ENCODE measurements at regions not wholly inside any gene's neighbourhood (a gene's known extent, or its start where the extent isn't known, plus 50 kb on each side); places are given as distances from the start of the nearest gene placed in this dataset.
"Not testable (repeated sequence)": the region's sequence is repeated elsewhere in the genome, so short reads cannot be mapped to it uniquely, and the experiment has no call there.

- H3K27ac ChIP-seq (ENCODE audit: low read depth, low read length); H3K4me1 ChIP-seq (ENCODE audit: control insufficient read depth, insufficient read depth, low read length); DNase-seq (ENCODE audit: low read depth in 4 of 6, low spot score in 6 of 6); H3K27me3 ChIP-seq (ENCODE audit: control insufficient read depth, insufficient read depth, low read length); H3K9me3 ChIP-seq (ENCODE audit: control insufficient read depth, insufficient read depth, low read length); H3K36me3 ChIP-seq (ENCODE audit: control insufficient read depth, insufficient read depth, low read length); H3K4me3 ChIP-seq (ENCODE audit: low read depth, low read length): not testable (repeated sequence)
- no CpG with 5 or more reads among the region's 2 CpGs for WGBS (ENCODE audit: insufficient coverage)
Measured at GRCh38 chr4:131883181-131883580, 1265.9 kb upstream of the PCDH10 start.

DNA sequence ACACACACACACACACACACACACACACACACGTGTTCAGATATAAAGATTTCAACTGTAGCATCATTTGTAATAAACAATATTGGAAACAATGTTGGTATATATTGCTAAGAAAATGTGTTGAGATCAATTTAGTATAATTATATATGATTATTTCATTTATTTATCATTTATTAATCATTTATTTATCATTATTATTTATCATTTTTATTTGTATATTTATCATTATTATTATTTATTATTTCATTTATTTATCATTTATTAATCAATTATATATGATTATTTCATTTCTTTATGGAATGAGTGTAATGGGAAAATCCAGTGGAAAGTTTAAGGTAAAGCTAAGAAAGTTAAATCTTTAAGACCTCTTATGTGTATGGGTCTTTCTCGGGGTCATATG, 1223.4 kb upstream of the PCDH10 start:
- H3K36me3 ChIP-seq (ENCODE audit: control insufficient read depth, insufficient read depth, low read length); H3K4me3 ChIP-seq (ENCODE audit: low read depth, low read length); H3K9me3 ChIP-seq (ENCODE audit: control insufficient read depth, insufficient read depth, low read length); H3K27me3 ChIP-seq (ENCODE audit: control insufficient read depth, insufficient read depth, low read length); DNase-seq (ENCODE audit: low read depth in 4 of 6, low spot score in 6 of 6); H3K4me1 ChIP-seq (ENCODE audit: control insufficient read depth, insufficient read depth, low read length); H3K27ac ChIP-seq (ENCODE audit: low read depth, low read length): not testable (repeated sequence)
- WGBS (ENCODE audit: insufficient coverage): no CpG with 5 or more reads among the region's 2 CpGs

DNA sequence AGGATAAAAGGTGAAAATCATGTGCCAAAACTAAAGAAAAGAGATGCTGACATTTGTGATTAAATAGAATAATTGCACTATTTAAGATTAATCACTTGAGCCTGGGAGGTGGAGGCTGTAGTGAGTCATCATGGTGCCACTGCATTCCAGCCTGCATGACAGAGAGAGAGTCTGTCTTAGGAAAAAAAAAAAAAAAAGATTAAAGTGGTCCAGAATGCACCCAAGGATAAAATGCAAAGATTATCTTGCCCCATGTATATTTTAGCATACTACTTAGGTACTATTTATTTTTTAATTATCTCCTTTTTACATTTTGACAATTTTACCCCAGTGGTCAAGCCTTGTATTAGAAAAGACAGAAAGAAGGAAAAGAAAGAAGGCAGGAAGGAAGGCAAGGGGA, 1181.4 kb upstream of the PCDH10 start:
- not testable (repeated sequence) for H3K27ac ChIP-seq (ENCODE audit: low read depth, low read length); H3K36me3 ChIP-seq (ENCODE audit: control insufficient read depth, insufficient read depth, low read length); H3K27me3 ChIP-seq (ENCODE audit: control insufficient read depth, insufficient read depth, low read length); H3K4me3 ChIP-seq (ENCODE audit: low read depth, low read length); DNase-seq (ENCODE audit: low read depth in 4 of 6, low spot score in 6 of 6); H3K9me3 ChIP-seq (ENCODE audit: control insufficient read depth, insufficient read depth, low read length); H3K4me1 ChIP-seq (ENCODE audit: control insufficient read depth, insufficient read depth, low read length)

GRCh38 chr4:131974730-131975129, 1174.4 kb upstream of the PCDH10 start:
- H3K27me3 ChIP-seq (ENCODE audit: control insufficient read depth, insufficient read depth, low read length): no peaks in the 10 kb centered on the region
- no peak for DNase-seq (ENCODE audit: low read depth in 4 of 6, low spot score in 6 of 6)
- no peak overlapping the region for H3K27ac ChIP-seq (ENCODE audit: low read depth, low read length)
- no peaks in the 10 kb centered on the region for H3K36me3 ChIP-seq (ENCODE audit: control insufficient read depth, insufficient read depth, low read length)
- H3K4me1 ChIP-seq (ENCODE audit: control insufficient read depth, insufficient read depth, low read length): no peaks in the 10 kb centered on the region
- WGBS (ENCODE audit: insufficient coverage): 73% methylated on average over 2 of the region's 4 CpGs
- peak overlapping the region; percentile 12 for H3K4me3 ChIP-seq (ENCODE audit: low read depth, low read length)
- H3K9me3 ChIP-seq (ENCODE audit: control insufficient read depth, insufficient read depth, low read length): peaks cover 11% of the 10 kb centered on the region

DNA sequence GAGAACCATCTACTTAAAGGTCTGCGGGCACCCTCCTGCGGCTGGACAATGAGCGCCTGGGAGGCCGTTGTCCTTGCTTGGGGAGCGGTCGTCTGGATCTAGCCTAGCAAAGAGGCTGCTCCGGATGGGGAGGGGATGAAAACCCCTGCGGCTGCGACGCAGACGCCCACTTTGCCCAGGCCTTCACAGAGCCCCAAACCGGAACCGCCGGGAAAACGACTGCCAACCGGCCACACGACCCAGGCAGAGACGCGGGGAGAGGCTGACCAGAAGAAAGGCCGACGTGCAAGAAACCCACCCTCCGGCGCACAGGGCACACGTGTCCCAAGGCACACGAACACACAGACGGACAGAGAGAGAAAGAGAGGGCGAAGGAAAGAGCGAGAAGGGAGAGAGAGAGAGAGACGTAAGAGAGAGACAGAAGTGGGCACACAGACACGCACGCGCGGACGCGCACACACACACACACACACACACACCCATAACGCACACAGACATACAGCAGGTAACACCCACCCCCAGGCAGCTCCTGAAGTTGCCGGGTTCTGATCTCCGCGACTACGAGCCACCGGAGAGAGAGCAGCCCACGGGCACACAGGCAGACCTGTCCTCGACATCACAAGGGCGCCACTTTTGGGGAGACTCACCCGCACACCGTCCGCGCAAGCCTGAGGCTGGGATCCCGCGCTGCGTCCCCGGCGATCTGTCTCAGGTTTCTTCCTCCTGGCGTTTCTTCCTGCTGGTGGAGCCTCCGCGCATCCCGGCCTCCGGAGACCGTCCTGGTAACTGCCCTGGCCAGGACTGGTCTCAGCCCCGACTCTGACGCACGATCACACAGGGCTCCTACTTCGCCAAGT, 1173.6 kb upstream of the PCDH10 start:
- H3K36me3 ChIP-seq (ENCODE audit: control insufficient read depth, insufficient read depth, low read length); H3K4me1 ChIP-seq (ENCODE audit: control insufficient read depth, insufficient read depth, low read length); H3K27ac ChIP-seq (ENCODE audit: low read depth, low read length); H3K27me3 ChIP-seq (ENCODE audit: control insufficient read depth, insufficient read depth, low read length): not testable (repeated sequence)
- peak overlapping the region; percentile 12 for H3K4me3 ChIP-seq (ENCODE audit: low read depth, low read length)
- peaks cover 11% of the 10 kb centered on the region for H3K9me3 ChIP-seq (ENCODE audit: control insufficient read depth, insufficient read depth, low read length)
- WGBS (ENCODE audit: insufficient coverage): 70% methylated on average over 43 of the region's 63 CpGs
- peak in 1 of 6 donors; percentile 10 for DNase-seq (ENCODE audit: low read depth in 4 of 6, low spot score in 6 of 6)

DNA sequence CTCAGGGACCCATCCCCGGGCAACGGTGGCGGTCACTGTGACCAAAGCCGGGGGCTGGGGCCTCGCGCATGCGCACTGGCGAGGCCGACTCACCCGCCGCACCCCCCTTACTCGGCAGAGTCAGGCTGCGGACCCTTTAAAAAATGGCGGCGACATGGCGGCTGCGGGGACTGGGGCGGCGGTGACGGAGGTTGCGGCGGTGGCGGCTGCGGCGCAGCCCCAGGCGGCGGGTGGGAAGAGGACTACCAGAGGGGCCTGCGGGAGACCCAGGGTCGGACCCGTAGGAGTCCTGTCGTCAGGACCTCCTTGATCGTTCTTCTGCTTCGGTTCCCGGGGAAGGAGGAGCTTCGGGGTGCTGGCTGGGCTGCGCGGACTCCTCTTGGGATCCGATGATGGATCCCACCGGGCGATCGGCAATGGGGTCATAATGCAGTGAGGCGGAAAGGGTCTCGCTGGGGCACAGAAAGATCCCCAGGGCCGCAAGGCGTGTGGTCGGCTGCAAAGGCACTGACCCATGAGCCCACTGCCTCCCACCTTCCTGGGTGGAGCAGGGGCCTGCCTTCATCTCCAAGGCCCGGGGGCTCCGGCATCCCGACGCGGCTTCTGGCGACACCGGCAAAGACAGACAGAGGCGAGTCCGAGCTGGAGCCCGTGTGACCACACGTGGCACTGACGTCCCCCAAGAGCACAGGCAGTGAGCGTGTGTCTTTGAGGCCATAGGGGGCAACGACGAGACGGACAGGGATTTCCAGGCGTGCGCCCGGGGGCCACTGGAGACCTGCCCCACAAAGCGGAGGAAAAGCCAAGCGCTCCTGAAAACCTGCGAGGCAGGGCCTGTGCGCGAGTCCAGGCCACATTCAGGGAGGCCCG, 1172.7 kb upstream of the PCDH10 start:
- not testable (repeated sequence) for H3K27me3 ChIP-seq (ENCODE audit: control insufficient read depth, insufficient read depth, low read length); DNase-seq (ENCODE audit: low read depth in 4 of 6, low spot score in 6 of 6); H3K27ac ChIP-seq (ENCODE audit: low read depth, low read length); H3K4me1 ChIP-seq (ENCODE audit: control insufficient read depth, insufficient read depth, low read length); H3K4me3 ChIP-seq (ENCODE audit: low read depth, low read length); H3K36me3 ChIP-seq (ENCODE audit: control insufficient read depth, insufficient read depth, low read length)
- H3K9me3 ChIP-seq (ENCODE audit: control insufficient read depth, insufficient read depth, low read length): peaks cover 11% of the 10 kb centered on the region
- 92% methylated on average over 66 of the region's 71 CpGs for WGBS (ENCODE audit: insufficient coverage)

- no peaks in the 10 kb centered on the region for H3K36me3 ChIP-seq (ENCODE audit: control insufficient read depth, insufficient read depth, low read length)
Measured at GRCh38 chr4:131978120-131978519, 1171.0 kb upstream of the PCDH10 start.

DNA sequence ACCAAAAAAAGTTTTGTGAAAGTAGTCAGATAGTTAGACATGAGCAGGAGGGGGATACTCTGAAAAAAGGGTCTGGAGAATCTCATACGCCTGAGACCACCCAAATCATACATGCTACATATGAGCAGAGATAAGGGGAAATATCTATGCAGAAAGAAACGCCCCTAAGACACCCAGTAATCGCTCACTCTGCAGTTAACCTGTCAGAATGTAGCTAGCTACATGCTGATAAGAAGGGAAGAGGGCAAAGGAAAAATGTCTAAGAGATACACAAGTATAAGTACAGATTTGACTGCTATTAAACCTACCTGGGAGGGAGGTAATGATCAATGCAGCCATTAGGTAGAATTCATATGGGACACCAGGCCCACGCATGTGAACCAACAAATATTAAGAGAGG, 1159.5 kb upstream of the PCDH10 start:
- no CpG with 5 or more reads among the region's 4 CpGs for WGBS (ENCODE audit: insufficient coverage)
- Histone ChIP-seq H3K36me3 (ENCODE audit: control insufficient read depth, insufficient read depth, low read length) (no peaks in the 10 kb centered on the region), H3K9me3 (ENCODE audit: control insufficient read depth, insufficient read depth, low read length) (no peaks in the 10 kb centered on the region), H3K4me3 (ENCODE audit: low read depth, low read length) (no peak overlapping the region), H3K4me1 (ENCODE audit: control insufficient read depth, insufficient read depth, low read length) (no peaks in the 10 kb centered on the region), H3K27me3 (ENCODE audit: control insufficient read depth, insufficient read depth, low read length) (no peaks in the 10 kb centered on the region), H3K27ac (ENCODE audit: low read depth, low read length) (no peak overlapping the region)
- DNase-seq (ENCODE audit: low read depth in 4 of 6, low spot score in 6 of 6): no peak

More at GRCh38 chr4:131978120-131978519, 1171.0 kb upstream of the PCDH10 start:
- no peaks in the 10 kb centered on the region for H3K4me1 ChIP-seq (ENCODE audit: control insufficient read depth, insufficient read depth, low read length)
- H3K27ac ChIP-seq (ENCODE audit: low read depth, low read length): no peak overlapping the region
- no peaks in the 10 kb centered on the region for H3K27me3 ChIP-seq (ENCODE audit: control insufficient read depth, insufficient read depth, low read length)
- no peak overlapping the region for H3K4me3 ChIP-seq (ENCODE audit: low read depth, low read length)
- DNase-seq (ENCODE audit: low read depth in 4 of 6, low spot score in 6 of 6): no peak
- WGBS (ENCODE audit: insufficient coverage): 98% methylated on average over 13 of the region's 18 CpGs
- peaks cover 11% of the 10 kb centered on the region for H3K9me3 ChIP-seq (ENCODE audit: control insufficient read depth, insufficient read depth, low read length)

GRCh38 chr4:132001542-132001941, 1147.6 kb upstream of the PCDH10 start:
- WGBS (ENCODE audit: insufficient coverage): no CpG with 5 or more reads among the region's 4 CpGs
- no peak overlapping the region for H3K4me3 ChIP-seq (ENCODE audit: low read depth, low read length)
- DNase-seq (ENCODE audit: low read depth in 4 of 6, low spot score in 6 of 6): no peak
- no peaks in the 10 kb centered on the region for H3K9me3 ChIP-seq (ENCODE audit: control insufficient read depth, insufficient read depth, low read length)
- H3K36me3 ChIP-seq (ENCODE audit: control insufficient read depth, insufficient read depth, low read length): no peaks in the 10 kb centered on the region
- no peaks in the 10 kb centered on the region for H3K4me1 ChIP-seq (ENCODE audit: control insufficient read depth, insufficient read depth, low read length)
- no peaks in the 10 kb centered on the region for H3K27me3 ChIP-seq (ENCODE audit: control insufficient read depth, insufficient read depth, low read length)
- H3K27ac ChIP-seq (ENCODE audit: low read depth, low read length): no peak overlapping the region

- no peaks in the 10 kb centered on the region for H3K36me3 ChIP-seq (ENCODE audit: control insufficient read depth, insufficient read depth, low read length)
- no CpG with 5 or more reads among the region's 2 CpGs for WGBS (ENCODE audit: insufficient coverage)
- no peak overlapping the region for H3K4me3 ChIP-seq (ENCODE audit: low read depth, low read length)
- no peaks in the 10 kb centered on the region for H3K4me1 ChIP-seq (ENCODE audit: control insufficient read depth, insufficient read depth, low read length)
- no peaks in the 10 kb centered on the region for H3K27me3 ChIP-seq (ENCODE audit: control insufficient read depth, insufficient read depth, low read length)
- no peak for DNase-seq (ENCODE audit: low read depth in 4 of 6, low spot score in 6 of 6)
- no peaks in the 10 kb centered on the region for H3K9me3 ChIP-seq (ENCODE audit: control insufficient read depth, insufficient read depth, low read length)
- no peak overlapping the region for H3K27ac ChIP-seq (ENCODE audit: low read depth, low read length)
Measured at GRCh38 chr4:132003593-132003992, 1145.5 kb upstream of the PCDH10 start.
